ENCODE measurements at regions not wholly inside any gene's neighbourhood (a gene's known extent, or its start where the extent isn't known, plus 50 kb on each side); places are given as distances from the start of the nearest gene placed in this dataset.

DNA sequence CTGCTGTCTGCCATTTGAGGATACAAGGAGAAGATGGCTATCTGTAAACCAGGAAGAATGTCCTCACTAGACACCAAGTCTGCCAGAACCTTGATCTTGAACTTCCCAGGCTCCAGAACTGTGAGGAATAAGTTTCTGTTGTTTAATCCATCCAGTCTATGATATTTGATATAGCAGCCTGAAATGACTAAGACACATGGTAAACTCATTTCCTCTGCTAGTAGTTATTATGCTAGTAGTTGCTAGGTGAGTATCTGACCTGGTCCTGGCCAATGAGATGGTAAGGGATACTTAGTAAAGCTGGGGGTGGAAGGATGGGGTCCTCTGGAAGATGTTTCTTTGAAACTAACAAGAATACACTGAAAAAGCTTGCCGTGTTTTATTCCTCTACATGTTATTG is 280.7 kb upstream of the ARHGEF26 start:
- TF ChIP-seq, protein P1, sequence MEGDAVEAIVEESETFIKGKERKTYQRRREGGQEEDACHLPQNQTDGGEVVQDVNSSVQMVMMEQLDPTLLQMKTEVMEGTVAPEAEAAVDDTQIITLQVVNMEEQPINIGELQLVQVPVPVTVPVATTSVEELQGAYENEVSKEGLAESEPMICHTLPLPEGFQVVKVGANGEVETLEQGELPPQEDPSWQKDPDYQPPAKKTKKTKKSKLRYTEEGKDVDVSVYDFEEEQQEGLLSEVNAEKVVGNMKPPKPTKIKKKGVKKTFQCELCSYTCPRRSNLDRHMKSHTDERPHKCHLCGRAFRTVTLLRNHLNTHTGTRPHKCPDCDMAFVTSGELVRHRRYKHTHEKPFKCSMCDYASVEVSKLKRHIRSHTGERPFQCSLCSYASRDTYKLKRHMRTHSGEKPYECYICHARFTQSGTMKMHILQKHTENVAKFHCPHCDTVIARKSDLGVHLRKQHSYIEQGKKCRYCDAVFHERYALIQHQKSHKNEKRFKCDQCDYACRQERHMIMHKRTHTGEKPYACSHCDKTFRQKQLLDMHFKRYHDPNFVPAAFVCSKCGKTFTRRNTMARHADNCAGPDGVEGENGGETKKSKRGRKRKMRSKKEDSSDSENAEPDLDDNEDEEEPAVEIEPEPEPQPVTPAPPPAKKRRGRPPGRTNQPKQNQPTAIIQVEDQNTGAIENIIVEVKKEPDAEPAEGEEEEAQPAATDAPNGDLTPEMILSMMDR (conservative IDR thresholded peaks at IDR 0.05; ENCODE audit: low read depth, low read length), result no peak
- no peak for TF ChIP-seq EZH2 (IDR thresholded peaks at IDR 0.05; ENCODE audit: borderline replicate concordance, low read depth, low read length, poor library complexity, severe bottlenecking)
